Nephron (organoid): ENCODE measurements at regions not wholly inside any gene's neighbourhood (a gene's known extent, or its start where the extent isn't known, plus 50 kb on each side); places are given as distances from the start of the nearest gene placed in this dataset.

Source experiments
- H3K27ac Mint-ChIP-seq, 3 experiments: 2 replicates each; pipeline ENCODE4 v1.8.0; 2020; ENCODE audit warnings: mixed read lengths in 3 of 3, mild to moderate bottlenecking in 2 of 3, moderate library complexity in 1 of 3
- H3K27me3 Mint-ChIP-seq: 2 replicates; pipeline ENCODE4 v1.8.0; 2021; ENCODE audit warnings: low read depth, mild to moderate bottlenecking, moderate library complexity, mixed read lengths
- H3K36me3 Mint-ChIP-seq: 2 replicates; pipeline ENCODE4 v1.8.0; 2020; ENCODE audit warnings: low read depth, mixed read lengths
- H3K4me1 Mint-ChIP-seq: 2 replicates; pipeline ENCODE4 v1.8.0; 2020; ENCODE audit warnings: mixed read lengths
- H3K4me3 Mint-ChIP-seq, 3 experiments: 2 replicates each; pipeline ENCODE4 v1.8.0; 2020; ENCODE audit warnings: mild to moderate bottlenecking in 3 of 3, mixed read lengths in 3 of 3, moderate library complexity in 2 of 3
- H3K9me3 Mint-ChIP-seq: 2 replicates; pipeline ENCODE4 v1.8.0; 2020; ENCODE audit warnings: mixed read lengths
- CTCF ChIP-seq, 3 experiments: fragments of 200-600 bp; sonication (generic); IDR thresholded peaks; one replicate each; pipeline ENCODE4 v1.5.0; 2021; ENCODE audit warnings: antibody characterized with exemption in 3 of 3; ENCODE audit not compliant: unreplicated experiment in 3 of 3

GRCh38 chr1:238823416-238823815 is 563.0 kb upstream of the CHRM3 start:
- Mint-ChIP-seq H3K9me3 (peaks cover 8% of the 10 kb centered on the region), H3K36me3 (no peaks in the 10 kb centered on the region), H3K4me3 (no peak overlapping the region), H3K4me1 (no peaks in the 10 kb centered on the region), H3K27me3 (no peaks in the 10 kb centered on the region), H3K27ac (no peak overlapping the region)
- TF ChIP-seq CTCF (IDR thresholded peaks at IDR 0.05; ENCODE audit: unreplicated experiment in 3 of 3): no peak

DNA sequence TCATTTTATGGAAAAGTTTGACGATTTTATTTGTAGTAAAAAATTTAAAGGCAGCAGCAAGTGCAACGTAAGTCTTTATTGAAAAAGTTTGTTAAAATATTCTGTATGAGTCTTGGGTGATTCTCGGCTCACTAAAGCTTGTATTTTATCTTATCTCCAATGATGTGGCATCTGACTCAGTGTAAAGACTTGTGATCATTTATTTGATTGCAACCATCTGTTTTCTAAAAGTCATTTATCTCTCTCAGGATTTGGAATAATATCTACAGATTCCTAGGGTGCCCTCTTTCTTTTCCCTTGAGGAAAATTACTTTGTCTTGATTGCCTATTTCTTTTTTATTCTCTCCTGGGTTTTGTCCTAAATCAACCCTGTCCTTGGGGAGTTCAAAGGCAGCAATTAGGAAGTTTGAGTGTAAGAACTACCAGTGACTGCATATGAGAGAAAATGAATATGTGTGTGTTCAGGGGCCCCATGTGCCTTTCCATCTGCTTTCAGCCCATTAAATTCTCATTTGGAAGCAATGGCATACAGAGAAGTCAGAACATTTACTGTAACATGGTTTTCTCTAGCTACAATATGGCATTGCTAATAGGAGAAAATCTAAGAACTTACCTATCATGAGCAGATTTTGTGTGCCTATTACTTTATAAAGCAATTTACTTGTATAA is 575.0 kb upstream of the CHRM3 start:
- Mint-ChIP-seq H3K36me3 (no peaks in the 10 kb centered on the region), H3K4me3 (no peak overlapping the region), H3K9me3 (no peaks in the 10 kb centered on the region), H3K27ac (no peak overlapping the region), H3K27me3 (no peaks in the 10 kb centered on the region), H3K4me1 (no peaks in the 10 kb centered on the region)
- TF ChIP-seq CTCF (IDR thresholded peaks at IDR 0.05; ENCODE audit: unreplicated experiment in 3 of 3): no peak

GRCh38 chr1:238790882-238791281 is 595.5 kb upstream of the CHRM3 start:
- Mint-ChIP-seq H3K27ac (no peak overlapping the region), H3K36me3 (no peaks in the 10 kb centered on the region), H3K9me3 (no peaks in the 10 kb centered on the region), H3K4me1 (no peaks in the 10 kb centered on the region), H3K27me3 (no peaks in the 10 kb centered on the region), H3K4me3 (no peak overlapping the region)
- no peak for TF ChIP-seq CTCF (IDR thresholded peaks at IDR 0.05; ENCODE audit: unreplicated experiment in 3 of 3)

GRCh38 chr1:238789916-238790667 is 596.3 kb upstream of the CHRM3 start:
- Mint-ChIP-seq H3K4me3 (no peak overlapping the region), H3K36me3 (no peaks in the 10 kb centered on the region), H3K27me3 (no peaks in the 10 kb centered on the region)

GRCh38 chr1:238787471-238787870 is 598.9 kb upstream of the CHRM3 start:
- Mint-ChIP-seq H3K9me3 (no peaks in the 10 kb centered on the region), H3K4me1 (no peaks in the 10 kb centered on the region), H3K27ac (no peak overlapping the region), H3K36me3 (no peaks in the 10 kb centered on the region), H3K27me3 (no peaks in the 10 kb centered on the region), H3K4me3 (no peak overlapping the region)
- TF ChIP-seq CTCF (IDR thresholded peaks at IDR 0.05; ENCODE audit: unreplicated experiment in 3 of 3): no peak

More at GRCh38 chr1:238789916-238790667, 596.3 kb upstream of the CHRM3 start:
- Mint-ChIP-seq H3K27ac (no peak overlapping the region), H3K4me1 (no peaks in the 10 kb centered on the region), H3K9me3 (no peaks in the 10 kb centered on the region)
- TF ChIP-seq CTCF (IDR thresholded peaks at IDR 0.05; ENCODE audit: unreplicated experiment in 3 of 3): no peak

GRCh38 chr1:238783633-238784032 is 602.7 kb upstream of the CHRM3 start:
- Mint-ChIP-seq H3K27ac (no peak overlapping the region), H3K36me3 (no peaks in the 10 kb centered on the region), H3K4me3 (no peak overlapping the region), H3K4me1 (no peaks in the 10 kb centered on the region), H3K9me3 (no peaks in the 10 kb centered on the region), H3K27me3 (no peaks in the 10 kb centered on the region)
- no peak for TF ChIP-seq CTCF (IDR thresholded peaks at IDR 0.05; ENCODE audit: unreplicated experiment in 3 of 3)
